Activated T-helper 1 cell treated with anti-CD3 and anti-CD28 coated beads, Interleukin-2, amount 50 U/mL, for 16 hours (primary cell): ENCODE measurements at regions not wholly inside any gene's neighbourhood (a gene's known extent, or its start where the extent isn't known, plus 50 kb on each side); places are given as distances from the start of the nearest gene placed in this dataset.
"Not testable (repeated sequence)": the region's sequence is repeated elsewhere in the genome, so short reads cannot be mapped to it uniquely, and the experiment has no call there.

ENCODE experiments used
- DNase-seq, 2 donors: peaks; one replicate each; pipeline ENCODE4 v3.0.0-alpha.2; 2020; ENCODE audit warnings: low read depth in 1 of 2, low spot score in 1 of 2

DNA sequence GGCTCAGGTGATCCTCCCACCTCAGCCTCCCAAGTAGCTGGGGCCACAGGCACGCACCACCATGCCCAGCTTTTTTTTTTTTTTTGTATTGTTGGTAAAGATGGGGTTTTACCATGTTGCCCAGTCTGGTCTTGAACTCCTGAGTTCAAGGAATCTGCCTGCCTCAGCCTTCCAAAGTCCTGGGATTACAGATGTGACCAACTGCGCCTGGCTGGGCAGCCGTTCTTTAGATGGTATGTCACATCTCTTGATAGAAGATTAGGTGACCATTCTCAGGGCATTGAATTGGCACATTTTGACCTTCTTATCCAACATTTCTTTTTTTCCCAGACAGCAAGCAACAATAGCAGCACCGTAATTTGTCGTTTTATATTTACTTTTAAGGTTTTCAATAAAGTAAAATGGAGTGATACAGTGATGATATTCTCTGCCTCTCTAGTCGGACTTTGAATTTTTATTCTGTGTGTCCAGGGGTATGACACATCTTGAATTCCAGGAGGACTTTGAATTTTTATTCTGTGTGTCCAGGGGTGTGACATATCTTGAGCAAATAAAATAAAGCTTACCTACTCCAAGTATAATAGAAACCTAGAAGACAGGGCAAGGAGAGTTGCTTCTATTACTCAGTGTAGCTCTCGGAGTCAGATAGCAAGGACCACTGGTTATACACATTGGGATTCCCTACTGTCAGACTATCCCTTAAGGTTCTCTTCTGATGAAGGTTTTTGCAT is 282.4 kb upstream of the NOTCH2NLA start:
- DNase-seq = not testable (repeated sequence)

- DNase-seq = not testable (repeated sequence)
These were observed 281.6 kb upstream of the NOTCH2NLA start for GRCh38 chr1:146510248-146510983.

DNA sequence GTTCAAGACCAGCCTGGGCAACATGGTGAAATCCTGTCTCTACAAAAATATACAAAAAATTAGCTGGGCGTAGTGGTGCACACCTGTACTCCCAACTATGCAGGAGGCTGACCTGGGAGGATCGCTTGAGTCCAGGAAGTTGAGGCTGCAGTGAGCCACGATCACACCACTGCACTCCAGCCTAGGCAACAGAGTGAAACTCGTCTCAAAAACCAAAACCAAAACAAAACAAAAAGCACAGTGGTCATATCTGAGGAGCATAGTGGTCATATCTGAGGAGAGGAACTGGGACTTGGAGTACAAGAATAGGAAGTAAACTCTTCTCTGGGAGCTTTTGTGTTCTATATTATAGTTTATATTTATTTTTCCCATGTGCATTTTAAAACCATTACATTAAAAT is 275.3 kb upstream of the NOTCH2NLA start:
- not testable (repeated sequence) for DNase-seq

- not testable (repeated sequence) for DNase-seq
These were observed 258.7 kb upstream of the NOTCH2NLA start for GRCh38 chr1:146487555-146487954.

- DNase-seq = not testable (repeated sequence)
These were observed 258.3 kb upstream of the NOTCH2NLA start for GRCh38 chr1:146487155-146487554.

DNA sequence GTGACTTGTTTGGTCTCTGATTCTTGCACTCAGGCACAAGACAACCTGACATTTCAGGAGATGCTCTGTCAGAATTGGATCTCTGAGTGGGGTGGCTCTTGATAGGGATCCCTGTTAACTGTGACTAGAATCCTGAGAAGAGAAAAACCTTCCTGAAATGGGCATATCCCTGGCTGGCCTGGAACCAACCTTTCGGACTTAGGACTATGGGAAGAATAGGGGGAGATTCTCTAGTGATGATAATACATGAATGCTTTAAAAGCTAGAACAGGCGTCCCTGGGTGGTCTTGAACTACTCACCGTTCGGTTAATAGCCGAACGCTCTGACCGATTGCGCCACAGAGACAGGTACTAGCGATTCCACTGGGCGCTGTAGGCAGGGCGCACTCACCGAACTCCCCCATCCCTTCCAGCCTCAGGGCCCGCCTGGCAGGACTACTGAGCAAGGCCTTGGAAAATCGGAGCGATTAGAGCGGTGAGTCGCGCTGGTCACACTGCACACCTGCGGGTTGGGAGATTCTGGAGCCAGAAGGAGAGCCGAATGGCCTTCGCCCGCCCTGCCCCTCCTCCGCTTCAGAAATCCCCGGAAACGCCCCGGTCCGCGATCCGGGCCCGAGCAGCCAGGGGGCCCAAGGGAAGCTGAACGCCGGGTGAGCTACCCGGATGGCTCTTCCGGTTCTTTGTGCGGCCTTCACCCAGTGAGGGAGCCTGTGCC is 257.6 kb upstream of the NOTCH2NLA start:
- not testable (repeated sequence) for DNase-seq

DNA sequence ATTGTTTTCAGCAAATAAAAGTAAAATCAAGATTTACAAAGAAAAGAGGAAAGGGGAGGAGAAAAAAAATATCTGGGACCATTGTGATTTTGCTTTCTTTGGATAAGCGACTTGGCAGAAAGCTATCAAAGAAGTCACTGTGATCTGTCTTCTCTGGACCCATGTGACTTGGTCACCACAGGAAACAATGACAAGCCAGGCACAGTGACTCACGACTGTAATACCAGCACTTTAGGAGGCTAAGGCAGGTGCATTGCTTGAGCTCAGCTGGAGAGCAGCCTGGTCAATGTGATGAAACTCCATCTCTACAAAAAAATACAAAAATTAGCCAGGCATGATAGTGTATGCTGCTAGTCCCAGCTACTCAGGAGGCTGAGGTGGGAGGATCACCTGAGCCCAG is 255.4 kb upstream of the NOTCH2NLA start:
- DNase-seq = not testable (repeated sequence)

DNA sequence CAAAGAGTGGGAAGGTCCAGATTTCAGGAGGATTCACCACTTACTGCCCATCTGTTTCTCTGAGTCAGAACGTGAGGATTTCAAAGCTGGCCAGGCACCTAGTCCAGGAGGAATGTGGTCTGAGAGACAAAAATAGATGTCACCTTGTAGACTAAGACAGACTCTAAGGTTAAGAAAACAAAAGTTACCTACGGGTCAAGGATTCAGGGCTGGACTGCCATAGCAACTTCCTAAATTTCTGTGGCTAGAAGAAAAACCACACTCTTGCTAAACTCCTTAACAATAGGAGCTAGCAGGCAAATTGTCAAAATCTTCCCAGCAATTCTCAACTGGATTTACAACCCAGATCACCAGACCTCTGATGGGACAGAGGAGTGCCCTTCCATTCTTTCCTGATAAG is 250.4 kb upstream of the NOTCH2NLA start:
- not testable (repeated sequence) for DNase-seq

- not testable (repeated sequence) for DNase-seq
These were observed 249.4 kb upstream of the NOTCH2NLA start for GRCh38 chr1:146478125-146478720.

DNA sequence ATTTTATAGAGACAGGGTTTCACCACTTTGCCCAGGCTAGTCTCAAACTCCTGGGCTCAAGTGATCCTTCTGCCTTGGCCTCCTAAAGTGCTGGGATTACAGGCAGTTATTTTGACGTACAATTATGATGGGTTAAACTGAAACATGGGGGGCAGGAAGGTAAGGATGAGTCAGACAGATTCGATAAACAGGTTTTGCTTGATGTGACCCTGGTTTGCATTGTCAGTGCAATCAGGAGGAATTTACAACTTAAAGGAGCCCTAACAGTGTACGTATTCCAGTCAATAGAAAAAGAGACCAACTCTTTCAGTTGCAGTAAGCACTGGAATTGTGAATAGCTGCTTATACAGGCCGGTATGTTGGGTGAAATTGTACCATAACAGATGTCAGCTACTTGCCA is 246.3 kb upstream of the NOTCH2NLA start:
- DNase-seq = not testable (repeated sequence)

GRCh38 chr1:146474216-146474615 is 245.4 kb upstream of the NOTCH2NLA start:
- DNase-seq = not testable (repeated sequence)

GRCh38 chr1:146472192-146472861 is 243.5 kb upstream of the NOTCH2NLA start:
- DNase-seq = peak; percentile 54

GRCh38 chr1:146459939-146460338 is 231.1 kb upstream of the NOTCH2NLA start:
- DNase-seq = not testable (repeated sequence)

DNA sequence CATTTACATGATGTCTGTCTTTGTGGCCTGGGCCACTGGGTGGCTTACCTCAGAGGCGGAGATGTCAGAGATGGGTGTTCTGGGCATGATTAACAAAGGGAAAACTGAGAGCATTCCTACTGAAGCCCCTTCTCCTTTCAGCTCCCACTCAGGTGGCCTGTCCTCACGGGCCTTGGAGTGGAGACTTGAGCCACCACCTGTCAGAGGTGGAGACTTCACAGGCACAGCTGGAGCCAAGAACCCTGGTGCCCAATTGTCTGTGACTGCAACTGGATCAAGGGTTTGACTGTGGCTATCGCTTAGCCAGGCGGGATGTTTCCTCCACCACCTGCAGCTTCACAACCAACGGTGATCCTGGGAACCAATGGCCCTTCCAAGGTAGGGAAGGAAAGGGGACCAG is 230.5 kb upstream of the NOTCH2NLA start:
- not testable (repeated sequence) for DNase-seq

GRCh38 chr1:146448877-146449246 is 220.0 kb upstream of the NOTCH2NLA start:
- DNase-seq = not testable (repeated sequence)

DNA sequence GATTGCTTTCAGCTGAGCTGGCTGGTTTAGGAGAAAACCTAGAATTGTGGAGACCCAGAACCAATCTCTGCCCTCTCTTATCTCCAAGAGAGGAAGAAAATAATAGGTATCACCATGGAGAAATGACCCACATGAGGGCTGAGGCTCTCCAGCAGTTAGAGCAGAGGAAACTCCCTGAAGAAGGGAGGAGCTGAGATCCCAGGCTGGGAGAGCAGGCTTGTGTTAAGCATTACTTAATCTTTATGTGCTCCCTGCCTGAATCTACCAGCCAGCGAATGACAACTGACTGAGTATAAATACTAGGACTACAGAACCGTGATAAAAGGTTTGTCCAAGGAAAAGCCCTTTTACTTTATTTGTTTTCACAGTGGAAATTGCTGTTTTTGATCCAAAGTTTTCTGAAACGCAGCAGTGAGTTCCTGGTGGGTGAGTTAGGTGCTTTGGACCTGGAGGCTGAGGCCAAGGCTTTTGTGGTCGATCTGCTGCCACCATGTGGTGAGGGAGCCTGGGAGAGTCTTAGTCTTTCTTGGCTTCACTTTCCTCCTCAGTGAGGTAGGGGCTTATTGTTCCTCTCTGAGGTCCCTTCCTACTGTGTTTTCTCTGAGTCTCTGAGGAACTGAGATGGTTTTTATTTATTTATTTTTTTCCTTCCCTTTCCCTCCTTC is 219.5 kb upstream of the NOTCH2NLA start:
- peak; percentile 24 to 42 for DNase-seq

- DNase-seq = peak in 1 of 2 donors; percentile 5
These were observed 215.0 kb upstream of the NOTCH2NLA start for GRCh38 chr1:146443871-146444222.

DNA sequence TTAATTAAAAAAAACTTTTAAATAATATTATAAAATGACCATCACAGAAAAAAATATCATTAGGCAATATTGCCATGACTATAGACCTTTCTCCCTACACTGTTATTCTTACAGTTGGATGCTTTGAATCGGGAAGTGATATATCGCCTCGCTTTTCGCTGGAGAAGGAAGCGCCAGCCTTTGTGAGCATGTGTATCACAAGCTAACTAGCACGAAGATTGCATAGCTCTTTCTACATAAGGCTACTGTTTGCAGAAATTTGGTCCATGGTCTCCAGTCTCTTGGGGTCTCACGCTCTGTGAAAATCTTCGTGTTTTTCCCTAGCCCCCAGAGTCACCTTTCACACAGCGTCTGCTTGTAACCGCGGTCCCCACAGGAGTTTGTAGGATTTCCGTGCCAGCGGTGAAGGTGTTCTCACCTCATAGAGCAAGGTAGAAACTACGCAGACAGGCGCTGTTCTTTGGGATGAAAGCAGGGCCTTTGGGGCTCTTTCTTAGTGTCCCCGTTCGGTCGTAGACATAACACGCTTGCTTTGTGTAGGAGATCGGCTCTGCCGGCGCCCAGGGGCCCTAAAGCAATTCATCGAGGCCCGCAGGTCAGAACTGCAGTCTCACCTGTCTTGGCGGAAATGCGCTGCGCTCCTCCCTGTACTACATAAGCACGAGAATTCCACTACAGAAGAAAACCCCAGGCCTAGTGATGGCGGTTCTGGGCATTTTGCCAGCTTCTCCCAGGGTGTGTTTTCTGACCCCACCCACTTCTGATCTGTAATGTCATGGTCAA is 214.5 kb upstream of the NOTCH2NLA start:
- not testable (repeated sequence) for DNase-seq

GRCh38 chr1:146438543-146438942 is 209.7 kb upstream of the NOTCH2NLA start:
- not testable (repeated sequence) for DNase-seq

GRCh38 chr1:146416642-146417041 is 187.8 kb upstream of the NOTCH2NLA start:
- not testable (repeated sequence) for DNase-seq
